Panc1 (cell line): ENCODE measurements at regions not wholly inside any gene's neighbourhood (a gene's known extent, or its start where the extent isn't known, plus 50 kb on each side); places are given as distances from the start of the nearest gene placed in this dataset.

Experiments used
- ATAC-seq: fragments of 200-7000 bp; cut with Tn5 transposase; 2 replicates; pipeline ENCODE4 v1.9.1; 2020; ENCODE audit warnings: mild to moderate bottlenecking, moderate library complexity
- BruUV-seq: library from RNA; stranded (reverse); fragments of 400-500 nt; replicated peaks from 2 replicates; lab custom pipeline; 2021; lab: Mats Ljungman, UMichigan
- CTCF ChIA-PET: fragments of 300-600 bp; sonication (Branson Sonifier 250); formaldehyde crosslinking; loops from one replicate; lab custom pipeline; 2022; ENCODE audit warnings: antibody characterized with exemption; lab: Charles Lee
- POLR2A ChIA-PET: fragments of 300-600 bp; sonication (Branson Sonifier 250); formaldehyde crosslinking; loops from one replicate; lab custom pipeline; 2022; ENCODE audit warnings: antibody characterized with exemption; lab: Charles Lee
- DNase-seq: peaks from one replicate; pipeline ENCODE4 v3.0.0-alpha.2; 2010; ENCODE audit warnings: low read depth, low spot score
- H3K27ac ChIP-seq: 2 replicates; pipeline ENCODE4 v1.5.1; 2011; ENCODE audit warnings: mild to moderate bottlenecking, low read length, inconsistent platforms
- H3K27me3 ChIP-seq: fragments of 200-500 bp; sonication (Bioruptor generic); 2 replicates; pipeline ENCODE4 v1.6.0; 2014; ENCODE audit warnings: low read length, inconsistent platforms; ENCODE audit not compliant: control insufficient read depth, insufficient read depth
- H3K36me3 ChIP-seq: fragments of 200-500 bp; sonication (Bioruptor generic); 2 replicates; pipeline ENCODE4 v1.5.1; 2014; ENCODE audit warnings: inconsistent platforms, mild to moderate bottlenecking, low read length, moderate library complexity; ENCODE audit not compliant: control insufficient read depth, insufficient read depth
- H3K4me1 ChIP-seq: 2 replicates; pipeline ENCODE4 v1.5.1; 2011; ENCODE audit warnings: inconsistent platforms, mild to moderate bottlenecking, low read length, moderate library complexity; ENCODE audit not compliant: control insufficient read depth, insufficient read depth
- H3K4me3 ChIP-seq, 2 experiments: 2 replicates each; pipeline ENCODE4 v1.5.1; 2011 to 2012; ENCODE audit warnings: low read depth in 2 of 2, low read length in 2 of 2, mild to moderate bottlenecking in 2 of 2, inconsistent platforms in 1 of 2, moderate library complexity in 1 of 2
- H3K9me3 ChIP-seq: fragments of 200-500 bp; sonication (Bioruptor generic); 2 replicates; pipeline ENCODE4 v1.5.1; 2014; ENCODE audit warnings: low read depth, mild to moderate bottlenecking, inconsistent platforms, low read length, moderate library complexity; ENCODE audit not compliant: control insufficient read depth, insufficient read depth
- CTCF ChIP-seq: fragments of 450-650 bp; IDR thresholded peaks from 2 replicates; pipeline ENCODE4 v1.5.1; 2017; ENCODE audit warnings: mild to moderate bottlenecking
- POLR2AphosphoS5 ChIP-seq: IDR thresholded peaks from 2 replicates; pipeline ENCODE4 v1.6.1; 2012; ENCODE audit warnings: mild to moderate bottlenecking, low read depth, low read length, moderate library complexity
- REST ChIP-seq, 2 experiments: IDR thresholded peaks; 2 replicates each; pipeline ENCODE4 v1.6.1; 2011 to 2012; ENCODE audit warnings: low read depth in 2 of 2, control low read depth in 1 of 2, low read length in 1 of 2, mild to moderate bottlenecking in 1 of 2, moderate library complexity in 1 of 2; ENCODE audit not compliant: insufficient read depth in 1 of 2
- SIN3A ChIP-seq: IDR thresholded peaks from 2 replicates; pipeline ENCODE4 v1.6.1; 2012; ENCODE audit warnings: low read depth, mild to moderate bottlenecking, low read length, moderate library complexity, borderline replicate concordance; ENCODE audit not compliant: insufficient read depth
- TCF7L2 ChIP-seq: IDR thresholded peaks from 2 replicates; pipeline ENCODE4 v1.6.1; 2011; ENCODE audit warnings: mild to moderate bottlenecking, low read depth, low read length, inconsistent platforms
- in situ Hi-C: cut with HindIII; loops from 2 replicates; pipeline ENCODE4 v1.10.0; 2016; ENCODE audit warnings: low sequenced_read_pairs, low pct_unique_long_range_greater_than_20kb
- intact Hi-C: fragments of 100-400 bp; cut with micrococcal nuclease; formaldehyde crosslinking; loops from one replicate; pipeline ENCODE4 v1.10.0; 2022; ENCODE audit not compliant: unreplicated experiment

- Histone ChIP-seq H3K27me3 (no peaks in the 10 kb centered on the region), H3K9me3 (no peaks in the 10 kb centered on the region), H3K4me3 (no peak overlapping the region), H3K27ac (no peak overlapping the region), H3K36me3 (no peaks in the 10 kb centered on the region), H3K4me1 (no peaks in the 10 kb centered on the region)
- POLR2A ChIA-PET = no interaction called here
- in situ Hi-C loops = no loop called here
- TF ChIP-seq CTCF = no peak
- no peak for TF ChIP-seq POLR2AphosphoS5
- TF ChIP-seq SIN3A = no peak
- TF ChIP-seq REST (IDR thresholded peaks at IDR 0.05; ENCODE audit: insufficient read depth in 1 of 2, low read depth in 2 of 2, low read length in 1 of 2) = no peak
- TF ChIP-seq TCF7L2 = no peak
- CTCF ChIA-PET = no interaction called here
- intact Hi-C loops = no loop called here
- BruUV-seq = no TSS peak
- no peak for ATAC-seq
- no peak for DNase-seq
These were observed 716.9 kb downstream of the TYW1 start for GRCh38 chr7:67713451-67714056.

- Histone ChIP-seq H3K4me1 (no peaks in the 10 kb centered on the region), H3K36me3 (no peaks in the 10 kb centered on the region), H3K27me3 (no peaks in the 10 kb centered on the region), H3K27ac (no peak overlapping the region), H3K9me3 (no peaks in the 10 kb centered on the region), H3K4me3 (no peak overlapping the region)
- ATAC-seq (no peak), DNase-seq (no peak)
- no TSS peak for BruUV-seq
- ChIA-PET POLR2A (no interaction called here), CTCF (no interaction called here)
- in situ Hi-C loops = no loop called here
- intact Hi-C loops = no loop called here
- TF ChIP-seq CTCF = no peak
- TF ChIP-seq POLR2AphosphoS5 = no peak
- TF ChIP-seq TCF7L2 = no peak
- no peak for TF ChIP-seq REST (IDR thresholded peaks at IDR 0.05; ENCODE audit: insufficient read depth in 1 of 2, low read depth in 2 of 2, low read length in 1 of 2)
- TF ChIP-seq SIN3A = no peak
These were observed 720.1 kb downstream of the TYW1 start for GRCh38 chr7:67716729-67717128.
